NCI-H526 (cell line): ENCODE measurements at regions not wholly inside any gene's neighbourhood (a gene's known extent, or its start where the extent isn't known, plus 50 kb on each side); places are given as distances from the start of the nearest gene placed in this dataset.

Experiments
- DNase-seq, 2 experiments: peaks; one replicate each; lab custom pipeline; 2025; lab: John Stamatoyannopoulos, UW

DNA sequence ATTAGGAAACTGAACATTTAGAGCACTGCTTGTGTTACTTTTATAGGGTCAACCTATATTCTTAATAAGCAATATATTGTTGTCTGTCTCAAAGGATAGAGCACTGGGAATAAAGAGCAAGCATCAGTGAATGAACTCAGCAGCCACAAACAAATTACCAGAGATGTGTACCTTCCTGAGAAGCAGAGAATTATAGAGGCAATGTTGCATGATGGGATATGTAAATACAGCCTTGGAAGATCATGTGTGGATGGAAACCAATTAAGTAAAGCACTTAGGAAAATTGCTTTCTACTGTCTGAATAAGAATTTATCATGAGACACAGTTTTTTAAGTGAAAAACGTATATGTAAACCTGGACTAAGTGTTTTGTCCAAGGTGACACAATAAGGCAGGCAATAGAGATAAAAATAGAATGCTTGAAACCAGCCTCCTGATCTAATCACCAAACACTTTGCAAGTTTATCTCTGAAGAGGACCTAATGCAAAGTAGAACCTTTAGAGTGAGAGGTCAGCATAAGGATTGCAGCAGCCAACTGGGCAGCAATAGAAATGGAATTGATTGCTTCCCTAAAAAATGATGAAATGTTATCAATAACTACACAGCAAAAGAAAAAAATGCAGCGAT lies 848.0 kb downstream of the TUSC7 start:
- peak; percentile 19 to 64 for DNase-seq

- DNase-seq, result no peak
Observed at GRCh38 chr3:117558681-117559080, 849.1 kb downstream of the TUSC7 start.

- DNase-seq, result no peak
Observed at GRCh38 chr3:117562000-117562399, 852.4 kb downstream of the TUSC7 start.

GRCh38 chr3:117563063-117563462 lies 853.5 kb downstream of the TUSC7 start:
- no peak for DNase-seq

GRCh38 chr3:117565777-117566176 lies 856.2 kb downstream of the TUSC7 start:
- no peak for DNase-seq

DNA sequence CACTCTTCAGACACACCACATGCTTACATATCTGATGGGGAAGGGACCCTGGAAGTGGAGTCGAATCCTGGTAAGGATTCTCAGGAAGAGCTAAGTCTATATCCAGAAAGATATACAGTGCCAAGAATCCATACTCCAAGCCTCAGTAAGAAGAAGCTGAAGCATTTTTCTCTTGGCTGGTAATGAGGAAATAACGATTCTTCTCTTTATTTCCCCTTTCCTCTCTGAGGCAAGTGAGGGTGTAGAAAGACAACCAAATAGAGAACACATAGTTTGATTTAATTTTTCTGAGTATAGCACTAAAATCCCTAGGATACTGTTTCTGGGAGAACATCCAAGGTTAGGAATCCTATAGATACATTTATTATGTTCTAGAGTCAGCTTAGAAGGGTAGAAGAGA lies 857.3 kb downstream of the TUSC7 start:
- no peak for DNase-seq

- peak; percentile 25 to 60 for DNase-seq
Observed at GRCh38 chr3:117567382-117567781, 857.8 kb downstream of the TUSC7 start.

- no peak for DNase-seq
Observed at GRCh38 chr3:117567906-117568305, 858.3 kb downstream of the TUSC7 start.

- DNase-seq, result no peak
Observed at GRCh38 chr3:117572786-117573185, 863.2 kb downstream of the TUSC7 start.

GRCh38 chr3:117580806-117581205 lies 871.2 kb downstream of the TUSC7 start:
- DNase-seq, result no peak

DNA sequence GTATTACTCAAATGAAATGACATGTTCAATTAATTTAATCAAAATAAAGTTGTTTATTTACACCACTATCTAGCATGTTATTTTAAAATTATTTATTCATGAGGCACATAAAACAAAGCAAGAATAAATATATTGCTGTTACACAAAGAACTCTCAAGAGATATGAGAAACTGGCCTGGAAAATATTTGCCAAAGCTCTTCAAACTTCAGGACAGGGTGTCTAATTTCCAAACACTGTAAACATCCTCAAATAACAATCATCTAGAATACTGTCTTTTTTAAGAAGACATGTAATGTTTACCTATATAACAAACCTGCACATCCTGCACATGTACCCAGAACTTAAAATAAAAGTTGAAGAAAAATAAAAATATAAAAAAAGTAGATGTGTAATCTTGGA lies 876.6 kb downstream of the TUSC7 start:
- DNase-seq, result no peak

GRCh38 chr3:117587416-117587815 lies 877.8 kb downstream of the TUSC7 start:
- peak; percentile 45 to 83 for DNase-seq

- DNase-seq, result no peak
Observed at GRCh38 chr3:117589454-117589853, 879.9 kb downstream of the TUSC7 start.

DNA sequence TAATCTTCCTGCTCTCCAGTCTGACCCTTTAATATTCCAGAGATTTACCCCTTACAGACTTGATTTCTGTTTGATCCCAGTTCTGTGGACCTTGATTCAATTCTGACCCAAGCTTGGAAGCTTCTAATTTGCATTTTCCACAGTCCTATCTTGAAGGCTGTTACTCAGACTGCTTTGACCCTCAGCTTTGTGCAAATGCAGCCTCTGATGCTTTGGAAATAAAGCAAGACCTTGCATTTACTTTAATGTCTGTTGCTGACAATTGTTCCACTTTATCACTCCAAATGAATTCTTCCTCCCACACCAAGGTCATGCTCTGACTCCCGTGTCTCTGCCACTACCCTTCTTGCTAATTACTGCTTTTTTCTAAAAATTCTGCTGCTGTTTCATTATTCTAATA lies 886.0 kb downstream of the TUSC7 start:
- no peak for DNase-seq

GRCh38 chr3:117596503-117596902 lies 886.9 kb downstream of the TUSC7 start:
- no peak for DNase-seq

DNA sequence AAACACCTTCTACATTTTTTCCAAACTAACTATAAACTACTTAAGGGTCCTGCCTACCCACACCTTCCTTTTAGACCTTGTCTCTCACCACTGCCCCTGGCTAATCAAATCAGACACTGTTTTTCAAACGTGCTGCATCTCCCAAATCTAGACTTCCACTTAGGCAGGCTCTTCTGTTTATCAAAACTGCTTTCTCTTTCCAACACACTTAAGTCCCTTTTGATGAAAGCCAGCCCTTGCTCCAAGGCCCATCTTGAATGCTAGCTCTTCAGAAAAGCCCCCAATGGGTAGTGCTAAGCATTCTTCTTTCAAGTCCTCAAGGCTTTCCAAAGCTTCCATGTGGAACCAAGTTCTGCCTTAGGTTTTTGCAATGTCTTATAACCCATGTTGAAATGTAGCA lies 888.3 kb downstream of the TUSC7 start:
- no peak for DNase-seq

- no peak for DNase-seq
Observed at GRCh38 chr3:117600112-117600511, 890.5 kb downstream of the TUSC7 start.

DNA sequence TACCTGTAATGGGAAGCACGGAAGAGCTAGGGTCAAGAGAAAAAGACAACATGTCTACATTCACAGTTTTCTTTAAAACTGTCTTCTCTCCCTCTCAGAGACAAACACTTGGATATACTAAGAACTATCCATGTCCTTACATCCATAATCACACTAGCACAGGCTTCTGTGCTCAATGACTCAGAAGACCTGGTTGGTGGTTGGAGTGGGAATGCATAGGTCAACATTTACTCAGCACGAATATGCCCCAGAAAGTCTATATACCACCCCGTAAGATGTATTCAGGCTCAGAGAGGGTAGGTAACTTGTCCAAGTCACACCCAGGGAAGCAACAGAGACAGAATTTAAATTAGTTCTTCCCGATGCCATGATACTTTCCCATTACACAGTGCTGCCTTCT lies 891.1 kb downstream of the TUSC7 start:
- DNase-seq, result no peak

- no peak for DNase-seq
Observed at GRCh38 chr3:117602058-117602644, 892.6 kb downstream of the TUSC7 start.

DNA sequence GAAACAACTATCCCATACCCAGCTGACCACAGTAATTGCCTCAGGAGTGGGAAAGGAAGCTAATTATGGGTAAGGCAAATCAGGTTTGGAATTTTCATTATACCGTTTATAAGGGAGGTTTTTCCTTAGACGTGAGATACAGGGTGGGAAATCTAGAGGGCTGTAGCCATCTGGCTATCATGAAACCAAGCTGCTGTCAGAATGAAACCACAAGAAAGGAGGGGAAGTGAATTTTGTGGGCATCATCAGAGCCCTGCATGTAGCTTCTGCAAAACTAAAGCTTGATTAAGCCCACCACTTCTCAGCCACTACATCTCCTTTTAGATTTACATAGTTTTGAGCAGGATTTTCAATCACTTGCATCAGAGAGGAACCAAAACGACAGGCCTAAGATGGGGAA lies 893.5 kb downstream of the TUSC7 start:
- no peak for DNase-seq

GRCh38 chr3:117606866-117607265 lies 897.3 kb downstream of the TUSC7 start:
- no peak for DNase-seq

DNA sequence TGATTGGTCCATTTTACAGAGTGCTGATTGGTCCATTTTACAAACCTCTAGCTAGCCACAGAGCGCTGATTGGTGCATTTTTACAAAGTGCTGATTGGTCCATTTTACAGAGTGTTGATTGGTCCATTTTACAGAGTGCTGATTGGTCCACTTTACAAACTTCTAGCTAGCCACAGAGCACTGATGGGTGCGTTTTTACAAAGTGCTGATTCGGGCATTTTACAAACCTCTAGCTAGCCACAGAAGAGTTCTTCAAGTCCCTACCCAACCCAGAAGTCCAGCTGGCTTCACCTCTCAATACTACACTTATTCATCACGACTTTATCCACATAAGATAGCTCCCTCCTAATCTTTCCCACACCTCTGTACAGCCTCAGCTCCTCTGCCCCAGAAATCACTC lies 899.8 kb downstream of the TUSC7 start:
- DNase-seq, result no peak

- no peak for DNase-seq
Observed at GRCh38 chr3:117610156-117610555, 900.6 kb downstream of the TUSC7 start.

- DNase-seq, result no peak
Observed at GRCh38 chr3:117611211-117611610, 901.6 kb downstream of the TUSC7 start.
